ENCODE measurements at regions not wholly inside any gene's neighbourhood (a gene's known extent, or its start where the extent isn't known, plus 50 kb on each side); places are given as distances from the start of the nearest gene placed in this dataset.

DNA sequence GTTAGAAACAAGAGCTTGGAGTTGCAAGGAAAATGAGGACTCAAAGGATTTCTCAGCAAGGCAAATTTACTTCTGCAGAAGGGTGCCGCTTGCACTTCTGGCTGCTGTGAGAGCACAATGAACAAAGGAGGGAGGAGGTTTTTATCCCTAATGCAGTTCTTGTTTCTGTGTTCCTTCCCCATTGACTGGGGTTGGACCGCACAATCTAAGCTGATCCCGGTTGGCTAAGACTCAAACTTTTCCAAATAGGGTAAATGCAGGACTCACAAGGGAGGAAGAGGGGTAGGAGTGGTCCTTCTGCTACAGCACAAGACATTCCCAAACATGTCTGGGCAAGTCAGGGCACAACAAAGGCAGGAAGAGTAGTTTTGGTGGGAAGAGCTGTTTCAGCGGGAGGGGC is 249.6 kb upstream of the MOCS1 start:
- Histone ChIP-seq H3K9me2 (replicated peaks; ENCODE audit: insufficient read depth) (no peaks in the 10 kb centered on the region), H3K4me3 (no peak overlapping the region), H3K36me3 (replicated peaks; ENCODE audit: insufficient read depth, low read depth) (no peaks in the 10 kb centered on the region), H3K4me1 (ENCODE audit: insufficient read depth) (no peaks in the 10 kb centered on the region), H3K27me3 (no peaks in the 10 kb centered on the region), H3K27ac (peak overlapping the region; percentile 65), H4K20me1 (ENCODE audit: insufficient read depth, poor library complexity, severe bottlenecking) (no peaks in the 10 kb centered on the region), H3K4me2 (no peak overlapping the region), H2AFZ (peak overlapping the region; percentile 42), H3K9me3 (ENCODE audit: low read depth) (no peaks in the 10 kb centered on the region), H3K79me2 (no peaks in the 10 kb centered on the region)
- TF ChIP-seq EZH2phosphoT487 (IDR thresholded peaks at IDR 0.05; ENCODE audit: low read depth, severe bottlenecking, unreplicated experiment) (no peak), EZH2 (IDR thresholded peaks at IDR 0.05; ENCODE audit: borderline replicate concordance) (no peak)
- TF ChIP-seq, protein P1, sequence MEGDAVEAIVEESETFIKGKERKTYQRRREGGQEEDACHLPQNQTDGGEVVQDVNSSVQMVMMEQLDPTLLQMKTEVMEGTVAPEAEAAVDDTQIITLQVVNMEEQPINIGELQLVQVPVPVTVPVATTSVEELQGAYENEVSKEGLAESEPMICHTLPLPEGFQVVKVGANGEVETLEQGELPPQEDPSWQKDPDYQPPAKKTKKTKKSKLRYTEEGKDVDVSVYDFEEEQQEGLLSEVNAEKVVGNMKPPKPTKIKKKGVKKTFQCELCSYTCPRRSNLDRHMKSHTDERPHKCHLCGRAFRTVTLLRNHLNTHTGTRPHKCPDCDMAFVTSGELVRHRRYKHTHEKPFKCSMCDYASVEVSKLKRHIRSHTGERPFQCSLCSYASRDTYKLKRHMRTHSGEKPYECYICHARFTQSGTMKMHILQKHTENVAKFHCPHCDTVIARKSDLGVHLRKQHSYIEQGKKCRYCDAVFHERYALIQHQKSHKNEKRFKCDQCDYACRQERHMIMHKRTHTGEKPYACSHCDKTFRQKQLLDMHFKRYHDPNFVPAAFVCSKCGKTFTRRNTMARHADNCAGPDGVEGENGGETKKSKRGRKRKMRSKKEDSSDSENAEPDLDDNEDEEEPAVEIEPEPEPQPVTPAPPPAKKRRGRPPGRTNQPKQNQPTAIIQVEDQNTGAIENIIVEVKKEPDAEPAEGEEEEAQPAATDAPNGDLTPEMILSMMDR (IDR thresholded peaks at IDR 0.05; ENCODE audit: poor library complexity) = no peak
- DNase-seq (ENCODE audit: low spot score) = no peak
- 56% methylated on average over 4 of the region's 4 CpGs for WGBS (ENCODE audit: low lambda C conversion rate, missing lambda C conversion rate)

DNA sequence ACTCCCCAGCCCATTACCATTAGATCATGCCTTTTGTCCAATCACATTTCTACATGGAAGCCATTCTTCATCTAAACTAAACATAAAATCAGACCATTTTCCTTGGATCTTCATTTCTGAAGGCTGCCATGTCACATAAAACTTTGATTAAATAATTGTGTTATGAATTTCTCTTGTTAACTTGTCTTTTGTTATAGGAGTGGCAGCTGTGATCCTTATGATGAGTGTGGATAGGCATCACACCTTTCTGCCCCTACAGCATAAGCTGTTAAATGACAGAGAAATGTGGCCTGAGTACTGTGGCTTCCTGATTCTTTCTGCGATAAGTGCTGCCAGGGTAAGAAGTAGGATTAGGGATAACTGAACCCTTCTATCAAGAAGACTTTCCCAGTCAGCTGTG is 247.1 kb upstream of the MOCS1 start:
- Histone ChIP-seq H4K20me1 (ENCODE audit: insufficient read depth, poor library complexity, severe bottlenecking) (no peaks in the 10 kb centered on the region), H3K9me2 (replicated peaks; ENCODE audit: insufficient read depth) (no peaks in the 10 kb centered on the region), H3K4me2 (no peak overlapping the region), H3K79me2 (no peaks in the 10 kb centered on the region), H3K27ac (no peak overlapping the region), H3K4me1 (ENCODE audit: insufficient read depth) (no peaks in the 10 kb centered on the region), H3K9me3 (ENCODE audit: low read depth) (no peaks in the 10 kb centered on the region), H3K36me3 (replicated peaks; ENCODE audit: insufficient read depth, low read depth) (no peaks in the 10 kb centered on the region), H3K4me3 (no peak overlapping the region), H2AFZ (no peak overlapping the region), H3K27me3 (no peaks in the 10 kb centered on the region)
- 100% methylated on average over 1 of the region's 1 CpG for WGBS (ENCODE audit: low lambda C conversion rate, missing lambda C conversion rate)
- DNase-seq (ENCODE audit: low spot score) = no peak
- TF ChIP-seq EZH2 (IDR thresholded peaks at IDR 0.05; ENCODE audit: borderline replicate concordance) (no peak), EZH2phosphoT487 (IDR thresholded peaks at IDR 0.05; ENCODE audit: low read depth, severe bottlenecking, unreplicated experiment) (no peak)
- TF ChIP-seq, protein P1 (IDR thresholded peaks at IDR 0.05; ENCODE audit: poor library complexity) = no peak

DNA sequence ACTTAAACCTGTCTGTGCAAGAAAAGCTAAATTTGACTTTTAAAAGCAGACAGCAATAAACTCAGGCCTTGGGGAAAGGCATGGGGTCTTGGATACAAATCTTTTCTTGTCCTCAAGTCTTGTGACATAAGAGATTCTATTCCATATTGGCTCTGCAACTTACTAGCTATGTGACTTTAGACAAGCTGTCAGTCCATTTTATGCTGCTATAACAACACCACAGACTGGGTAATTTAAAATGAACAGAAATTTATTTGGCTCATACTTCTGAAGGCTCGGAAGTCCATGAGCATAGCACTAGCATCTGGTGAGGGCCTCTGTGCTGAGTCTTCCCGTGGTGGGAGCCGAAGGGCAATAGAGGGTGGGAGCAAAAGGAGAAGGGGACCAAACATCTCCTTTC is 246.0 kb upstream of the MOCS1 start:
- Histone ChIP-seq H3K36me3 (replicated peaks; ENCODE audit: insufficient read depth, low read depth) (no peaks in the 10 kb centered on the region), H3K27me3 (no peaks in the 10 kb centered on the region), H2AFZ (no peak overlapping the region), H3K9me3 (ENCODE audit: low read depth) (no peaks in the 10 kb centered on the region), H3K4me3 (no peak overlapping the region), H3K27ac (no peak overlapping the region), H3K79me2 (no peaks in the 10 kb centered on the region), H3K4me2 (no peak overlapping the region), H3K4me1 (ENCODE audit: insufficient read depth) (no peaks in the 10 kb centered on the region), H4K20me1 (ENCODE audit: insufficient read depth, poor library complexity, severe bottlenecking) (no peaks in the 10 kb centered on the region), H3K9me2 (replicated peaks; ENCODE audit: insufficient read depth) (no peaks in the 10 kb centered on the region)
- TF ChIP-seq, protein P1 (IDR thresholded peaks at IDR 0.05; ENCODE audit: poor library complexity) = no peak
- TF ChIP-seq EZH2phosphoT487 (IDR thresholded peaks at IDR 0.05; ENCODE audit: low read depth, severe bottlenecking, unreplicated experiment) (no peak), EZH2 (IDR thresholded peaks at IDR 0.05; ENCODE audit: borderline replicate concordance) (no peak)
- DNase-seq (ENCODE audit: low spot score) = no peak
- 86% methylated on average over 3 of the region's 3 CpGs for WGBS (ENCODE audit: low lambda C conversion rate, missing lambda C conversion rate)

DNA sequence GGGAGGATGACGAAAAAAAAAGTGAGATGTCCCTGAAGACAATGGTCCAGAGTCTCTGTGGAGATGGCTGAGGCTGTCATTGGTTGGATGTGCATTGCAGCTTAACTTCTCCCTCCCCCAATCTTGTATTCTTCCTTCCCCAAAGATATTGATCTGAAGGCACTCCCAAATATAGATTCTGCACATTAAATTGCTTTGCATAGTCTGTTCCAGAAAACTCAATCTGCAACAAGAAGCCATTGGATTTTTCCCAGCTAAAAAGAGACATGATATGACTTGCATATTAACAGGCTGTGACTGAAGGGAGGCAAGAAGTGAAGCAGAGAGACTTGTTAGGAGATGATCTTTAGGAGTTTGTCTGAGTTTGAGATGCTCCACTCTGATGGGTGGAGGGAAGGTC is 245.2 kb upstream of the MOCS1 start:
- 100% methylated on average over 1 of the region's 1 CpG for WGBS (ENCODE audit: low lambda C conversion rate, missing lambda C conversion rate)
- no peaks in the 10 kb centered on the region for H3K36me3 ChIP-seq (replicated peaks; ENCODE audit: insufficient read depth, low read depth)
- TF ChIP-seq, protein P1 (IDR thresholded peaks at IDR 0.05; ENCODE audit: poor library complexity) = no peak
- TF ChIP-seq EZH2phosphoT487 (IDR thresholded peaks at IDR 0.05; ENCODE audit: low read depth, severe bottlenecking, unreplicated experiment) = no peak
- TF ChIP-seq EZH2 (IDR thresholded peaks at IDR 0.05; ENCODE audit: borderline replicate concordance) = no peak

More for the DNA sequence above, 245.2 kb upstream of the MOCS1 start:
- no peaks in the 10 kb centered on the region for H4K20me1 ChIP-seq (ENCODE audit: insufficient read depth, poor library complexity, severe bottlenecking)
- no peak overlapping the region for H3K4me2 ChIP-seq
- H3K27ac ChIP-seq = no peak overlapping the region
- no peaks in the 10 kb centered on the region for H3K27me3 ChIP-seq
- no peaks in the 10 kb centered on the region for H3K9me2 ChIP-seq (replicated peaks; ENCODE audit: insufficient read depth)
- no peak for DNase-seq (ENCODE audit: low spot score)
- H3K4me3 ChIP-seq = no peak overlapping the region
- no peaks in the 10 kb centered on the region for H3K4me1 ChIP-seq (ENCODE audit: insufficient read depth)
- H3K79me2 ChIP-seq = no peaks in the 10 kb centered on the region
- no peak overlapping the region for H2AFZ ChIP-seq
- no peaks in the 10 kb centered on the region for H3K9me3 ChIP-seq (ENCODE audit: low read depth)
